Gastrocnemius medialis (tissue), 4 donors: ENCODE measurements at regions not wholly inside any gene's neighbourhood (a gene's known extent, or its start where the extent isn't known, plus 50 kb on each side); places are given as distances from the start of the nearest gene placed in this dataset.

Experiments used
- ATAC-seq, 2 donors: fragments of 150-250 bp; one replicate each; pipeline ENCODE4 v1.9.1; 2016
- DNase-seq, 2 donors: peaks; one replicate each; pipeline ENCODE4 v3.0.0-alpha.2; 2019
- H3K27ac ChIP-seq, 4 donors: fragments of 200-600 bp; sonication (generic); 1 replicate in 1 of 4; 2 replicates in 3 of 4; pipeline ENCODE4 v1.5.1; 2016 to 2018; ENCODE audit warnings: mild to moderate bottlenecking in 2 of 4, moderate library complexity in 1 of 4
- H3K27me3 ChIP-seq, 3 donors: fragments of 200-600 bp; sonication (generic) in 2 of 3; 1 replicate in 1 of 3; 2 replicates in 2 of 3; pipeline versions ENCODE4 v1.5.1 to v1.6.0; 2016 to 2019; ENCODE audit warnings: mild to moderate bottlenecking in 1 of 3, moderate library complexity in 1 of 3
- H3K36me3 ChIP-seq, 2 donors: fragments of 200-600 bp; sonication (generic) in 1 of 2; one replicate each; pipeline ENCODE4 v1.5.1; 2017 to 2018
- H3K4me1 ChIP-seq, 2 donors: fragments of 200-600 bp; sonication (generic) in 1 of 2; one replicate each; pipeline ENCODE4 v1.5.1; 2016 to 2017; ENCODE audit warnings: mild to moderate bottlenecking in 2 of 2
- H3K4me3 ChIP-seq, 4 donors: fragments of 200-600 bp; sonication (generic) in 3 of 4; 1 replicate in 1 of 4; 2 replicates in 3 of 4; pipeline ENCODE4 v1.5.1; 2016 to 2019; ENCODE audit warnings: mild to moderate bottlenecking in 2 of 4
- H3K9me3 ChIP-seq, 3 donors: fragments of 200-600 bp; sonication (generic) in 2 of 3; 1 replicate in 1 of 3; 2 replicates in 2 of 3; pipeline ENCODE4 v1.5.1; 2016 to 2019
- CTCF ChIP-seq, 5 experiments: fragments of 450-650 bp in 3 of 5; fragments of 200-600 bp in 2 of 5; sonication (generic) in 2 of 5; IDR thresholded peaks in 4 of 5; conservative IDR thresholded peaks in 1 of 5; 1 replicate in 4 of 5; 2 replicates in 1 of 5; pipeline ENCODE4 v1.5.1; 2016 to 2019; ENCODE audit warnings: antibody characterized with exemption in 5 of 5, mild to moderate bottlenecking in 3 of 5, moderate library complexity in 3 of 5
- POLR2A ChIP-seq, 2 donors: fragments of 450-650 bp; IDR thresholded peaks; one replicate each; pipeline ENCODE4 v1.6.1; 2017; ENCODE audit warnings: antibody characterized with exemption in 2 of 2, mild to moderate bottlenecking in 2 of 2, moderate library complexity in 2 of 2
- in situ Hi-C, 4 donors: fragments of 200-750 bp; cut with MboI; loops; one replicate each; pipeline versions ENCODE4 v1.15.0 to v1.8.0; 2017; ENCODE audit warnings: low sequenced_read_pairs in 4 of 4
- intact Hi-C: fragments of 100-400 bp; cut with DNase I; formaldehyde crosslinking; loops from one replicate; pipeline ENCODE4 v1.15.1; 2023; ENCODE audit warnings: low total_unique reads

DNA sequence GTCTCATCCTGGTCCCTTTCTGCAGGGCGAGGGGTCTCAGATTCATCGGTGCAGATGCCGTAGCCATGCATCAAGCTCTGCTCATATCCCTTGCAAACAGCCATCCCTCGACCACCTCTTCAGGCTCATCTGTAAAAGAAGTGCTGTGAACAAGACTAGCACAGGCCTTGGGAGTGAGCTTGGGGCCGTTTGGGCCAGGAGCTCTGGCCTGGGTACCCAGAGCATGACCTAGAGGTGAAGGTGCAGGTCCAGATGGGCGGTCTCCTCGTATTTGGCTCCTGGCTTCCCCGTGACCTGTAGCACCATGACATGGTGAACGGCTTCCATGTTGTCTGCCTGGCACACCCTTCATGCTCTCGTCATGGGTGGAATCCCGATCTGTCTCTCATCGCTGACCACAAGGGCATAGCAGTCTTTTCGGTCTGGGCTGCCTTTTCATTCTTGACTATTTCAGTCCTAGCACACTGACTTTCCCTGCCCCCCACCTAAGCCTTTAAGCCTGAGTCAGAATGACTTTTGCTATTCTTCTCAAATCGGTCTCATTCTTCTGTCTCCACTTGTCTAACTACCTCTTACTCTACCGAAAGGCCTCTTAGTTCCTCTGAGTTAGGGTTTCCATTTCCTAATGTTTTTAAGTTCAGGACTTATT, 216.0 kb downstream of the FOXL1 start:
- ATAC-seq (no peak), DNase-seq (no peak)
- Histone ChIP-seq H3K9me3 (no peaks in the 10 kb centered on the region), H3K27ac (no peak overlapping the region), H3K4me3 (no peak overlapping the region), H3K36me3 (no peaks in the 10 kb centered on the region), H3K4me1 (no peaks in the 10 kb centered on the region), H3K27me3 (peaks cover 5 to 40% (median 19%) of the 10 kb centered on the region in 3 donors)
- intact Hi-C loops, result loop anchor here (10.0 kb wide), 1 partner anchor 50 kb away; no protein-coding TSS in a partner anchor
- no peak for TF ChIP-seq POLR2A (IDR thresholded peaks at IDR 0.05)
- in situ Hi-C loops, result no loop called here

- no peaks in the 10 kb centered on the region for H3K9me3 ChIP-seq
- H3K36me3 ChIP-seq, result no peaks in the 10 kb centered on the region
- ATAC-seq, result no peak
- no peak for DNase-seq
- peaks cover 5 to 48% (median 20%) of the 10 kb centered on the region in 3 donors for H3K27me3 ChIP-seq
- intact Hi-C loops, result loop anchor here (10.0 kb wide), 1 partner anchor 53 kb away; no protein-coding TSS in a partner anchor
- in situ Hi-C loops, result no loop called here
- no peak overlapping the region for H3K27ac ChIP-seq
- no peak for TF ChIP-seq POLR2A (IDR thresholded peaks at IDR 0.05)
- no peaks in the 10 kb centered on the region for H3K4me1 ChIP-seq
- no peak overlapping the region for H3K4me3 ChIP-seq
These were observed 219.4 kb downstream of the FOXL1 start for GRCh38 chr16:86797700-86798099.

GRCh38 chr16:86798247-86799041, 220.1 kb downstream of the FOXL1 start:
- no peak overlapping the region for H3K4me3 ChIP-seq
- peaks cover 3 to 44% (median 23%) of the 10 kb centered on the region in 3 donors for H3K27me3 ChIP-seq
- no peaks in the 10 kb centered on the region for H3K9me3 ChIP-seq
- H3K36me3 ChIP-seq, result no peaks in the 10 kb centered on the region
- ATAC-seq (no peak), DNase-seq (no peak)
- in situ Hi-C loops, result no loop called here
- TF ChIP-seq POLR2A (IDR thresholded peaks at IDR 0.05) (no peak), CTCF (IDR thresholded peaks at IDR 0.05 in 4 of 5, conservative IDR thresholded peaks at IDR 0.05 in 1 of 5) (no peak)
- H3K27ac ChIP-seq, result no peak overlapping the region
- intact Hi-C loops, result loop anchor here (10.0 kb wide), 1 partner anchor 54 kb away; no protein-coding TSS in a partner anchor
- H3K4me1 ChIP-seq, result no peaks in the 10 kb centered on the region

GRCh38 chr16:86799367-86799766, 221.0 kb downstream of the FOXL1 start:
- Histone ChIP-seq H3K36me3 (no peaks in the 10 kb centered on the region), H3K27me3 (peaks cover 0 to 43% (median 25%) of the 10 kb centered on the region in 3 donors), H3K27ac (no peak overlapping the region), H3K4me1 (no peaks in the 10 kb centered on the region), H3K4me3 (no peak overlapping the region), H3K9me3 (no peaks in the 10 kb centered on the region)
- in situ Hi-C loops (no loop called here), intact Hi-C loops (loop anchor here (10.0 kb wide), 1 partner anchor 55 kb away; no protein-coding TSS in a partner anchor)
- TF ChIP-seq POLR2A (IDR thresholded peaks at IDR 0.05), result no peak
- TF ChIP-seq CTCF (IDR thresholded peaks at IDR 0.05 in 4 of 5, conservative IDR thresholded peaks at IDR 0.05 in 1 of 5), result no peak
- no peak for ATAC-seq
- no peak for DNase-seq

- in situ Hi-C loops (no loop called here), intact Hi-C loops (no loop called here)
- ATAC-seq (no peak), DNase-seq (no peak)
- Histone ChIP-seq H3K4me1 (no peaks in the 10 kb centered on the region), H3K4me3 (no peak overlapping the region), H3K36me3 (no peaks in the 10 kb centered on the region), H3K27ac (no peak overlapping the region), H3K27me3 (peaks cover 0 to 41% (median 25%) of the 10 kb centered on the region in 3 donors), H3K9me3 (no peaks in the 10 kb centered on the region)
- no peak for TF ChIP-seq POLR2A (IDR thresholded peaks at IDR 0.05)
- no peak for TF ChIP-seq CTCF (IDR thresholded peaks at IDR 0.05 in 4 of 5, conservative IDR thresholded peaks at IDR 0.05 in 1 of 5)
These were observed 222.5 kb downstream of the FOXL1 start for GRCh38 chr16:86800894-86801293.
